Neuronal stem cell (in vitro differentiated cells): ENCODE measurements at regions not wholly inside any gene's neighbourhood (a gene's known extent, or its start where the extent isn't known, plus 50 kb on each side); places are given as distances from the start of the nearest gene placed in this dataset.
A peak's percentile ranks its signal among the peaks of the same experiment; 100 is the strongest.

Experiments
- DNase-seq: peaks from one replicate; pipeline ENCODE4 v3.0.0-alpha.2; 2013; ENCODE audit warnings: low spot score
- H2AFZ ChIP-seq: one replicate; pipeline ENCODE4 v1.6.1; 2013; ENCODE audit warnings: mild to moderate bottlenecking, low read length, inconsistent platforms
- H2AK5ac ChIP-seq: 2 replicates; pipeline ENCODE4 v1.6.1; 2013; ENCODE audit warnings: low read depth, mild to moderate bottlenecking, inconsistent platforms, low read length, moderate library complexity, mixed read lengths
- H2BK120ac ChIP-seq: 2 replicates; pipeline ENCODE4 v1.6.1; 2013; ENCODE audit warnings: low read depth, mild to moderate bottlenecking, inconsistent platforms, low read length, moderate library complexity, mixed read lengths
- H2BK12ac ChIP-seq: one replicate; pipeline ENCODE4 v1.6.1; 2013; ENCODE audit warnings: low read length, inconsistent platforms
- H2BK15ac ChIP-seq: 2 replicates; pipeline ENCODE4 v1.6.1; 2013; ENCODE audit warnings: mild to moderate bottlenecking, low read length, inconsistent platforms, mixed read lengths
- H2BK5ac ChIP-seq: one replicate; pipeline ENCODE4 v1.6.1; 2013; ENCODE audit warnings: inconsistent platforms, mild to moderate bottlenecking, low read length, moderate library complexity
- H3K14ac ChIP-seq: one replicate; pipeline ENCODE4 v1.6.1; 2013; ENCODE audit warnings: low read length, inconsistent platforms
- H3K18ac ChIP-seq: 2 replicates; pipeline ENCODE4 v1.6.1; 2013; ENCODE audit warnings: low read length, inconsistent platforms
- H3K23ac ChIP-seq: 2 replicates; pipeline ENCODE4 v1.6.1; 2013; ENCODE audit warnings: low read depth, mild to moderate bottlenecking, mixed read lengths, low read length, inconsistent platforms; ENCODE audit not compliant: poor library complexity
- H3K27ac ChIP-seq: replicated peaks from 3 replicates; pipeline ENCODE4 v1.5.1; 2013; ENCODE audit warnings: low read length, inconsistent platforms
- H3K27me3 ChIP-seq, 3 experiments: 2 replicates each; pipeline ENCODE4 v1.6.1; 2013; ENCODE audit warnings: low read length in 3 of 3, mild to moderate bottlenecking in 2 of 3, inconsistent platforms in 1 of 3, low read depth in 1 of 3, mixed read lengths in 1 of 3, moderate library complexity in 1 of 3; ENCODE audit not compliant: control insufficient read depth in 3 of 3, insufficient read depth in 3 of 3
- H3K36me3 ChIP-seq, 2 donors: replicated peaks in 1 of 2; 2 replicates each; pipeline ENCODE4 v1.6.1; 2013; ENCODE audit warnings: low read length in 2 of 2; ENCODE audit not compliant: control insufficient read depth in 2 of 2, insufficient read depth in 2 of 2
- H3K4ac ChIP-seq: 2 replicates; pipeline ENCODE4 v1.6.1; 2013; ENCODE audit warnings: inconsistent platforms, mild to moderate bottlenecking, low read length, moderate library complexity
- H3K4me1 ChIP-seq, 2 donors: 1 replicate in 1 of 2; 2 replicates in 1 of 2; pipeline ENCODE4 v1.6.1; 2013; ENCODE audit warnings: low read length in 2 of 2, low read depth in 1 of 2; ENCODE audit not compliant: control insufficient read depth in 2 of 2, insufficient read depth in 1 of 2
- H3K4me2 ChIP-seq: one replicate; pipeline ENCODE4 v1.6.1; 2013; ENCODE audit warnings: mild to moderate bottlenecking, low read length, inconsistent platforms; ENCODE audit not compliant: insufficient read depth, poor library complexity, severe bottlenecking
- H3K4me3 ChIP-seq, 2 donors: 2 replicates each; pipeline ENCODE4 v1.5.1; 2013; ENCODE audit warnings: low read length in 2 of 2, mild to moderate bottlenecking in 2 of 2, inconsistent platforms in 1 of 2, moderate library complexity in 1 of 2
- H3K79me1 ChIP-seq: one replicate; pipeline ENCODE4 v1.6.1; 2013; ENCODE audit warnings: low read depth, mild to moderate bottlenecking, inconsistent platforms, low read length, moderate library complexity
- H3K9ac ChIP-seq: one replicate; pipeline ENCODE4 v1.6.1; 2013; ENCODE audit warnings: mild to moderate bottlenecking, low read depth, low read length, inconsistent platforms; ENCODE audit not compliant: poor library complexity
- H3K9me3 ChIP-seq, 2 donors: replicated peaks in 1 of 2; 2 replicates each; pipeline versions ENCODE3 to v1.6.1; 2013; ENCODE audit warnings: low read length in 2 of 2, mild to moderate bottlenecking in 2 of 2, inconsistent platforms in 1 of 2, low read depth in 1 of 2, mixed read lengths in 1 of 2, moderate library complexity in 1 of 2; ENCODE audit not compliant: control insufficient read depth in 2 of 2, insufficient read depth in 1 of 2
- H4K8ac ChIP-seq: one replicate; pipeline ENCODE4 v1.6.1; 2013; ENCODE audit warnings: low read depth, mild to moderate bottlenecking, inconsistent platforms, low read length, moderate library complexity
- H4K91ac ChIP-seq: one replicate; pipeline ENCODE4 v1.6.1; 2013; ENCODE audit warnings: low read length, low read depth, mild to moderate bottlenecking, inconsistent platforms; ENCODE audit not compliant: poor library complexity
- WGBS, 2 donors: extraction: QIAGEN DNeasy Blood & Tissue Kit; methylation state at CpG; one replicate each; pipeline ENCODE4 v1.1.7; 2013; ENCODE audit warnings: missing lambda C conversion rate in 2 of 2, mixed read lengths in 1 of 2; ENCODE audit not compliant: insufficient read length in 2 of 2, insufficient replicate concordance in 1 of 2; ENCODE audit errors: extremely low coverage in 2 of 2; 5-methylcytosine and 5-hydroxymethylcytosine counted together

- Histone ChIP-seq H2BK120ac (no peak overlapping the region), H2BK5ac (no peak overlapping the region), H3K9me3 (no peaks in the 10 kb centered on the region), H2AK5ac (no peak overlapping the region), H3K4me1 (no peaks in the 10 kb centered on the region), H3K9ac (no peak overlapping the region), H3K79me1 (no peaks in the 10 kb centered on the region), H3K36me3 (no peaks in the 10 kb centered on the region), H3K14ac (no peak overlapping the region), H2AFZ (no peak overlapping the region), H3K27ac (no peak overlapping the region), H3K18ac (no peak overlapping the region), H3K4ac (no peak overlapping the region), H4K91ac (no peak overlapping the region), H2BK15ac (no peak overlapping the region), H4K8ac (no peak overlapping the region), H3K4me3 (no peak overlapping the region), H2BK12ac (no peak overlapping the region), H3K23ac (no peak overlapping the region), H3K4me2 (no peak overlapping the region), H3K27me3 (no peaks in the 10 kb centered on the region)
- WGBS, 2 donors = no CpG with 5 or more reads among the region's 5 CpGs
- no peak for DNase-seq
These were observed 267.7 kb downstream of the GLI2 start for GRCh38 chr2:121003391-121003790.

GRCh38 chr2:121004359-121004758 lies 268.7 kb downstream of the GLI2 start:
- Histone ChIP-seq H3K9ac (no peak overlapping the region), H2BK12ac (no peak overlapping the region), H3K36me3 (no peaks in the 10 kb centered on the region), H3K14ac (no peak overlapping the region), H2BK5ac (no peak overlapping the region), H3K9me3 (no peaks in the 10 kb centered on the region), H3K79me1 (no peaks in the 10 kb centered on the region), H3K4me1 (no peaks in the 10 kb centered on the region), H3K27ac (no peak overlapping the region), H2AK5ac (no peak overlapping the region), H3K23ac (no peak overlapping the region), H3K4ac (no peak overlapping the region), H3K18ac (no peak overlapping the region), H3K4me3 (no peak overlapping the region), H3K27me3 (no peaks in the 10 kb centered on the region), H4K8ac (no peak overlapping the region), H4K91ac (no peak overlapping the region), H2BK120ac (no peak overlapping the region), H3K4me2 (no peak overlapping the region), H2BK15ac (no peak overlapping the region), H2AFZ (no peak overlapping the region)
- no CpG with 5 or more reads among the region's 5 CpGs for WGBS, 2 donors
- no peak for DNase-seq

- no peaks in the 10 kb centered on the region for H3K27me3 ChIP-seq
- H3K4me3 ChIP-seq = peak overlapping the region in 1 of 2 donors; percentile 53
- peak overlapping the region; percentile 50 for H3K9ac ChIP-seq
- H3K4me2 ChIP-seq = no peak overlapping the region
- H4K91ac ChIP-seq = no peak overlapping the region
- no peak overlapping the region for H4K8ac ChIP-seq
- H3K23ac ChIP-seq = peak overlapping the region; percentile 9
- H3K18ac ChIP-seq = no peak overlapping the region
- no peaks in the 10 kb centered on the region for H3K4me1 ChIP-seq
- no peak overlapping the region for H3K27ac ChIP-seq
- no peak overlapping the region for H2BK12ac ChIP-seq
- H3K79me1 ChIP-seq = no peaks in the 10 kb centered on the region
- no peak overlapping the region for H2BK5ac ChIP-seq
- H2BK15ac ChIP-seq = no peak overlapping the region
- H3K36me3 ChIP-seq = no peaks in the 10 kb centered on the region
- no peak overlapping the region for H2AK5ac ChIP-seq
- no peak overlapping the region for H3K14ac ChIP-seq
- H2BK120ac ChIP-seq = no peak overlapping the region
- no peak for DNase-seq
- H2AFZ ChIP-seq = no peak overlapping the region
- no peak overlapping the region for H3K4ac ChIP-seq
- H3K9me3 ChIP-seq = no peaks in the 10 kb centered on the region
- WGBS, 2 donors = no CpG with 5 or more reads among the region's 6 CpGs
These were observed 269.3 kb downstream of the GLI2 start for GRCh38 chr2:121004950-121005349.

- H3K27ac ChIP-seq = no peak overlapping the region
- H3K4me2 ChIP-seq = no peak overlapping the region
- no peak overlapping the region for H3K4ac ChIP-seq
- H3K36me3 ChIP-seq = no peaks in the 10 kb centered on the region
- no peak overlapping the region for H2BK15ac ChIP-seq
- WGBS, 2 donors = no CpG with 5 or more reads among the region's 3 CpGs
- H3K27me3 ChIP-seq = no peaks in the 10 kb centered on the region
- H4K8ac ChIP-seq = no peak overlapping the region
- no peak overlapping the region for H3K4me3 ChIP-seq
- no peaks in the 10 kb centered on the region for H3K79me1 ChIP-seq
- DNase-seq = no peak
- H3K9me3 ChIP-seq = no peaks in the 10 kb centered on the region
- no peak overlapping the region for H2AFZ ChIP-seq
- H3K9ac ChIP-seq = no peak overlapping the region
- H2AK5ac ChIP-seq = no peak overlapping the region
- no peak overlapping the region for H2BK12ac ChIP-seq
- H2BK120ac ChIP-seq = no peak overlapping the region
- H3K23ac ChIP-seq = no peak overlapping the region
- H4K91ac ChIP-seq = no peak overlapping the region
- H3K18ac ChIP-seq = no peak overlapping the region
- no peak overlapping the region for H2BK5ac ChIP-seq
- H3K14ac ChIP-seq = no peak overlapping the region
- H3K4me1 ChIP-seq = no peaks in the 10 kb centered on the region
These were observed 269.8 kb downstream of the GLI2 start for GRCh38 chr2:121005453-121005852.
